B cell (primary cell): ENCODE measurements at regions not wholly inside any gene's neighbourhood (a gene's known extent, or its start where the extent isn't known, plus 50 kb on each side); places are given as distances from the start of the nearest gene placed in this dataset.

Source experiments
- CTCF ChIP-seq: fragments of 200-600 bp; IDR thresholded peaks from one replicate; pipeline ENCODE4 v1.8.0; 2022; ENCODE audit warnings: antibody characterized with exemption, mild to moderate bottlenecking
- EZH2 ChIP-seq: IDR thresholded peaks from 2 replicates; pipeline ENCODE4 v1.6.1; 2012; ENCODE audit warnings: borderline replicate concordance, low read depth, mild to moderate bottlenecking, moderate library complexity, low read length; ENCODE audit not compliant: insufficient read depth, poor library complexity, severe bottlenecking

- no peak for TF ChIP-seq CTCF
- TF ChIP-seq EZH2: no peak
These were observed 217.4 kb upstream of the GMDS start for GRCh38 chr6:2462831-2463230.
